OCI-LY3 (cell line): ENCODE measurements at regions not wholly inside any gene's neighbourhood (a gene's known extent, or its start where the extent isn't known, plus 50 kb on each side); places are given as distances from the start of the nearest gene placed in this dataset.

Experiments used
- H2AFZ ChIP-seq: fragments of 200-600, 300-600 bp; shearing (Covaris generic); 2 replicates; pipeline ENCODE4 v1.6.0; 2014; ENCODE audit warnings: antibody characterized with exemption, low read depth, low read length
- H3K27ac ChIP-seq: fragments of 200-600, 300-600 bp; sonication (generic); 2 replicates; pipeline ENCODE4 v1.5.1; 2014; ENCODE audit warnings: mild to moderate bottlenecking, low read length, moderate library complexity, mixed read lengths
- H3K27me3 ChIP-seq: fragments of 200-600, 300-600 bp; sonication (generic); 2 replicates; pipeline ENCODE4 v1.6.1; 2014; ENCODE audit warnings: low read depth, low read length, mixed read lengths
- H3K36me3 ChIP-seq: fragments of 200-600, 300-600 bp; sonication (generic); replicated peaks from 2 replicates; pipeline ENCODE3; 2014; ENCODE audit warnings: low read depth, low read length, mixed read lengths
- H3K4me1 ChIP-seq: fragments of 300-600, 200-600 bp; sonication (generic); 2 replicates; pipeline ENCODE4 v1.6.1; 2014; ENCODE audit warnings: low read length, mixed read lengths
- H3K4me2 ChIP-seq: fragments of 200-600, 300-600 bp; sonication (generic); 2 replicates; pipeline ENCODE4 v1.6.1; 2014; ENCODE audit warnings: low read length, mixed read lengths
- H3K4me3 ChIP-seq: fragments of 300-600, 200-600 bp; sonication (generic); 2 replicates; pipeline ENCODE4 v1.5.1; 2014; ENCODE audit warnings: antibody characterized with exemption, mild to moderate bottlenecking, low read length, moderate library complexity
- H3K79me2 ChIP-seq: fragments of 300-600, 200-600 bp; shearing (Covaris generic); 2 replicates; pipeline ENCODE4 v1.6.1; 2014; ENCODE audit warnings: mild to moderate bottlenecking, low read length, mixed read lengths
- H3K9ac ChIP-seq: fragments of 300-600, 200-600 bp; shearing (Covaris generic); 2 replicates; pipeline ENCODE4 v1.6.0; 2014; ENCODE audit warnings: mild to moderate bottlenecking, low read length, moderate library complexity
- H3K9me3 ChIP-seq: fragments of 200-600, 300-600 bp; shearing (Covaris generic); 2 replicates; pipeline ENCODE4 v1.6.1; 2014; ENCODE audit warnings: low read length, mixed read lengths; ENCODE audit not compliant: insufficient read depth
- H4K20me1 ChIP-seq: fragments of 200-600, 300-600 bp; sonication (generic); 2 replicates; pipeline ENCODE4 v1.6.1; 2016; ENCODE audit warnings: low read length, mixed read lengths; ENCODE audit not compliant: insufficient read depth
- EZH2phosphoT487 ChIP-seq: fragments of 200-600 bp; shearing (Covaris generic); IDR thresholded peaks from 2 replicates; pipeline ENCODE4 v1.6.1; 2018; ENCODE audit warnings: antibody characterized with exemption, mixed run types, low read depth
- TF ChIP-seq, protein P1 (sequence below): fragments of 200-600, 300-600 bp; sonication (generic); IDR thresholded peaks from 2 replicates; pipeline ENCODE4 v1.5.1; 2014; ENCODE audit warnings: antibody characterized with exemption, low read length, low read depth

DNA sequence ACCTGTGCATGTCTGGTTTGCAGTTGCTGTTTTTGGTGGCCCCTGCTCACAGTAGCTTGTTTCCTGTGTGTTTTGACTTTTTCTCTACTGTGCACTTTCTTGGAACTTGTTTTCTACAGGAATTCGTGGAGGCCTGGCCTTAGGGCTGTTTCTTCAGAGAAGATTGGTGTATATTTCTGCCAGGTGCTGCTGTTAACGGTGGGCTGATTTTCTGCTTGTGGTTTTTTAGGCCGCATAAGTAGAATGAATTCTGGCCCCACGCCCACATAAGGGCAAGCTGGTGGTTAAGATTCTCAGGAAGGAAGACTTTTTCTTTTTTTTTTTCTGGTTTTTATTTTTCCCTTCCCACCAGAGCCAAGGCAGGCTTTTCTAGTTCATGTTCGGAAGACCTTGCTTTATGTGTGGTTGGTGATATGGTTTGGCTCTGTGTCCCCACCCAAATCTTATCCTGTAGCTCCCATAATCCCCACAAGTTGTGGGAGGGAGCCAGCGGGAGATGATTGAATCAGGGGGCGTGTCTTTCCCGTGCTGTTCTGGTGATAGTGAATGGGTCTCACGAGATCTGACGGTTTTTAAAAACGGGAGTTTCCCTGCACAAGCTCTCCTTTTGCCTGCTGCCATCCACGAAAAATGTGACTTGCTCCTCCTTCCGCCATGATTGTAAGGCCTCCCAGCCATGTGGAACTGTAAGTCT, 71.5 kb upstream of the DISP3 start:
- no peak overlapping the region for H3K9ac ChIP-seq
- no peak overlapping the region for H2AFZ ChIP-seq
- H3K27me3 ChIP-seq: no peaks in the 10 kb centered on the region
- H3K4me1 ChIP-seq: no peaks in the 10 kb centered on the region
- no peak overlapping the region for H3K4me2 ChIP-seq
- H4K20me1 ChIP-seq: no peaks in the 10 kb centered on the region
- no peaks in the 10 kb centered on the region for H3K36me3 ChIP-seq
- no peak overlapping the region for H3K4me3 ChIP-seq
- no peaks in the 10 kb centered on the region for H3K9me3 ChIP-seq
- H3K79me2 ChIP-seq: no peaks in the 10 kb centered on the region
- no peak overlapping the region for H3K27ac ChIP-seq
- no peak for TF ChIP-seq EZH2phosphoT487
- TF ChIP-seq, protein P1, sequence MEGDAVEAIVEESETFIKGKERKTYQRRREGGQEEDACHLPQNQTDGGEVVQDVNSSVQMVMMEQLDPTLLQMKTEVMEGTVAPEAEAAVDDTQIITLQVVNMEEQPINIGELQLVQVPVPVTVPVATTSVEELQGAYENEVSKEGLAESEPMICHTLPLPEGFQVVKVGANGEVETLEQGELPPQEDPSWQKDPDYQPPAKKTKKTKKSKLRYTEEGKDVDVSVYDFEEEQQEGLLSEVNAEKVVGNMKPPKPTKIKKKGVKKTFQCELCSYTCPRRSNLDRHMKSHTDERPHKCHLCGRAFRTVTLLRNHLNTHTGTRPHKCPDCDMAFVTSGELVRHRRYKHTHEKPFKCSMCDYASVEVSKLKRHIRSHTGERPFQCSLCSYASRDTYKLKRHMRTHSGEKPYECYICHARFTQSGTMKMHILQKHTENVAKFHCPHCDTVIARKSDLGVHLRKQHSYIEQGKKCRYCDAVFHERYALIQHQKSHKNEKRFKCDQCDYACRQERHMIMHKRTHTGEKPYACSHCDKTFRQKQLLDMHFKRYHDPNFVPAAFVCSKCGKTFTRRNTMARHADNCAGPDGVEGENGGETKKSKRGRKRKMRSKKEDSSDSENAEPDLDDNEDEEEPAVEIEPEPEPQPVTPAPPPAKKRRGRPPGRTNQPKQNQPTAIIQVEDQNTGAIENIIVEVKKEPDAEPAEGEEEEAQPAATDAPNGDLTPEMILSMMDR: no peak

DNA sequence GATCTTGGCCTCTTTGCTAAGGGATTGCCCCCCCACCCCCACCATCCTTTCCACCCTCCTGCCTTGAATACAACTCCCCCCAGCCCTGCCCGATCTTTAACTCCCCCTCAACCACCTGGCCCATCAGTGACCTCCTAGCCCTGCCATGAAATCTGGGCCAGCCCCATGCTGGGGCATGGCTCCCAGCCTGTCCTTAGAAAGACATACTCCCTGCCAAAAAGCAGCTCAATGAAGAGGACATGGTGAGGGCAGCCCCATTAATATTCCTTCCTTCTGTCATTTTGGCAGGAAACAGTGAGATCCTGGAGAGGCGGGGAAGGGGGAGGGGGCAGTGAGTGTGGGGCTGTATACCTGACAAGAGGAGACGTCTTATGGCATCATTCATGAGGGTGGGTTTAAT, 66.8 kb upstream of the DISP3 start:
- Histone ChIP-seq H2AFZ (no peak overlapping the region), H3K27me3 (no peaks in the 10 kb centered on the region), H3K27ac (no peak overlapping the region), H3K36me3 (no peaks in the 10 kb centered on the region), H3K9me3 (no peaks in the 10 kb centered on the region), H3K9ac (no peak overlapping the region), H3K4me3 (no peak overlapping the region), H3K79me2 (no peaks in the 10 kb centered on the region), H3K4me2 (no peak overlapping the region), H4K20me1 (no peaks in the 10 kb centered on the region), H3K4me1 (no peaks in the 10 kb centered on the region)
- TF ChIP-seq, protein P1: no peak
- TF ChIP-seq EZH2phosphoT487: no peak

DNA sequence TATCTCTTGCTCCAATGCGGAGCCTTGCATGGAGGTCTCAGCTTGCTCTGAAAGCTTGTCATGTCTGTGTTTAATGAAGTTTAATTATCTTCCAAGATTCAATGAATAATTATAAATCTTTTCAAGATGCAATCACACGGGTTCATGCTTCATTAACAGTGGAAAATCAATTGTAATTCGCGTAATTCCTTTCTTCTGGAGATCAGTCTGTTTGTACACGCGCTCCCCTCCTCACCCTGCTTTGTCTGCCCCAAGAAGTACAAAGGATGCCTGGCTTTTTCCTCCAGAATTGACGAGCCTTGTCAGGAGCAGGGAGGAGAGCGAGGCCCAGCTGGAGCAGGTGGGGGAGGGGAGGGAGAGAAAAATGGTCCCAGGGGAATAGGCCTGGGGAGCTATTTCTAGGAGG, 65.0 kb upstream of the DISP3 start:
- H3K9ac ChIP-seq: no peak overlapping the region
- no peaks in the 10 kb centered on the region for H3K4me1 ChIP-seq
- H3K4me2 ChIP-seq: no peak overlapping the region
- H3K27me3 ChIP-seq: no peaks in the 10 kb centered on the region
- no peaks in the 10 kb centered on the region for H4K20me1 ChIP-seq
- H3K4me3 ChIP-seq: no peak overlapping the region
- TF ChIP-seq, protein P1: no peak
- no peaks in the 10 kb centered on the region for H3K36me3 ChIP-seq
- H3K27ac ChIP-seq: no peak overlapping the region
- no peak overlapping the region for H2AFZ ChIP-seq
- no peaks in the 10 kb centered on the region for H3K9me3 ChIP-seq
- H3K79me2 ChIP-seq: no peaks in the 10 kb centered on the region

DNA sequence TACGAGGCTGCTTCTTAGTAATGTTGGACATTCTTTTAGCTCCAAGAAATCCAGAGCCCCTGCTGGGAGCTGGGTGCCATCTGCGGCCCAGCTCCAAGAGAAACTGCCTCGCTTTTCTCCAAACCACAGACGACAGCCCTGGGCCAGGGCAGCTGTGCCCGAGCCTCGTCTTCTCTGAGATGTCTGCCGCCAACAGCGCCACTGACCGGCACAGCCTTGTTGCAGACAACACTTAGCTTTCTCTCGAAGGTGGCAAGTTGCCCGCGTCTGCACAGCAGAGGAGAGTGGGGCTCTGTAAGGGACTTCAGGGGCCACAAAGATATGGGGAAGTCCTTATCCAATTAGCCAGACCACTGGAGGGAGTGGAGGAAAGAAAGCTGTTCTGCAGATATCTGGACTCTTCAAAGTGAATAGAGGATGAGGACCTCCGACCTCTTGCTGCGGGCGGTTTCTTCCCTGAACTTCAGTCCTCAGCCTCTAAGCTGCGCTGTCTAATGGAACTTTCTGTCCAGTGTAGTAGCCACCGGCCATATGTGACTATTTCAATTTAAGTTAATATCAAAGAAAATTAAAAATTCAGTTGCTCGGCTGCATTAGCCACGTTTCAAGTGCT, 63.9 kb upstream of the DISP3 start:
- Histone ChIP-seq H3K36me3 (no peaks in the 10 kb centered on the region), H3K9me3 (no peaks in the 10 kb centered on the region), H4K20me1 (no peaks in the 10 kb centered on the region), H3K4me2 (no peak overlapping the region), H3K4me3 (no peak overlapping the region), H3K27ac (no peak overlapping the region), H2AFZ (no peak overlapping the region), H3K79me2 (no peaks in the 10 kb centered on the region), H3K4me1 (no peaks in the 10 kb centered on the region), H3K9ac (no peak overlapping the region), H3K27me3 (no peaks in the 10 kb centered on the region)
- TF ChIP-seq EZH2phosphoT487: no peak
- TF ChIP-seq, protein P1: no peak
